Sigmoid colon (tissue), 6 donors: ENCODE measurements at regions not wholly inside any gene's neighbourhood (a gene's known extent, or its start where the extent isn't known, plus 50 kb on each side); places are given as distances from the start of the nearest gene placed in this dataset.

ENCODE experiments used
- DNase-seq: peaks from one replicate; pipeline ENCODE4 v3.0.0-alpha.2; 2019
- H3K27ac ChIP-seq, 4 donors: fragments of 200-600 bp; sonication (generic); one replicate each; pipeline ENCODE4 v1.5.1; 2016 to 2019; ENCODE audit warnings: mild to moderate bottlenecking in 1 of 4
- H3K27me3 ChIP-seq, 3 donors: fragments of 200-600 bp; sonication (generic); one replicate each; pipeline ENCODE4 v1.5.1; 2019; ENCODE audit warnings: mild to moderate bottlenecking in 1 of 3
- H3K36me3 ChIP-seq, 4 donors: fragments of 200-600 bp; sonication (generic); one replicate each; pipeline ENCODE4 v1.5.1; 2016 to 2019
- H3K4me1 ChIP-seq, 4 donors: fragments of 200-600 bp; sonication (generic); one replicate each; pipeline ENCODE4 v1.5.1; 2017 to 2019
- H3K4me3 ChIP-seq, 4 donors: fragments of 200-600 bp; sonication (generic); one replicate each; pipeline ENCODE4 v1.5.1; 2017 to 2019; ENCODE audit warnings: mild to moderate bottlenecking in 2 of 4, moderate library complexity in 1 of 4
- H3K9me3 ChIP-seq, 4 donors: fragments of 200-600 bp in 3 of 4; sonication (generic) in 3 of 4; one replicate each; pipeline versions ENCODE4 v1.5.1 to v1.6.1; 2013 to 2019
- CTCF ChIP-seq, 4 experiments: fragments of 450-650 bp in 3 of 4; fragments of 200-600 bp in 1 of 4; IDR thresholded peaks; one replicate each; pipeline ENCODE4 v1.5.1; 2016 to 2019; ENCODE audit warnings: antibody characterized with exemption in 4 of 4, mild to moderate bottlenecking in 3 of 4, moderate library complexity in 2 of 4
- EP300 ChIP-seq, 4 donors: sonication (generic); formaldehyde crosslinking; IDR thresholded peaks; one replicate each; pipeline ENCODE4 v1.6.1; 2017; ENCODE audit warnings: antibody characterized with exemption in 4 of 4
- POLR2A ChIP-seq, 2 donors: fragments of 450-650 bp; IDR thresholded peaks; one replicate each; pipeline ENCODE4 v1.6.1; 2016; ENCODE audit warnings: antibody characterized with exemption in 2 of 2, mild to moderate bottlenecking in 2 of 2, moderate library complexity in 2 of 2
- POLR2AphosphoS5 ChIP-seq, 4 donors: sonication (generic); formaldehyde crosslinking; IDR thresholded peaks; one replicate each; pipeline ENCODE4 v1.6.1; 2017; ENCODE audit warnings: antibody characterized with exemption in 4 of 4
- WGBS, 2 donors: extraction: QIAGEN DNeasy Blood & Tissue Kit; methylation state at CpG; one replicate each; pipeline ENCODE4 v1.1.7; 2013; 5-methylcytosine and 5-hydroxymethylcytosine counted together
- intact Hi-C: fragments of 100-400 bp; cut with DNase I; formaldehyde crosslinking; loops from one replicate; pipeline ENCODE4 v1.15.1; 2023
- donor health status: healthy with polysubstance abuse.
- donor health status: healthy.

DNA sequence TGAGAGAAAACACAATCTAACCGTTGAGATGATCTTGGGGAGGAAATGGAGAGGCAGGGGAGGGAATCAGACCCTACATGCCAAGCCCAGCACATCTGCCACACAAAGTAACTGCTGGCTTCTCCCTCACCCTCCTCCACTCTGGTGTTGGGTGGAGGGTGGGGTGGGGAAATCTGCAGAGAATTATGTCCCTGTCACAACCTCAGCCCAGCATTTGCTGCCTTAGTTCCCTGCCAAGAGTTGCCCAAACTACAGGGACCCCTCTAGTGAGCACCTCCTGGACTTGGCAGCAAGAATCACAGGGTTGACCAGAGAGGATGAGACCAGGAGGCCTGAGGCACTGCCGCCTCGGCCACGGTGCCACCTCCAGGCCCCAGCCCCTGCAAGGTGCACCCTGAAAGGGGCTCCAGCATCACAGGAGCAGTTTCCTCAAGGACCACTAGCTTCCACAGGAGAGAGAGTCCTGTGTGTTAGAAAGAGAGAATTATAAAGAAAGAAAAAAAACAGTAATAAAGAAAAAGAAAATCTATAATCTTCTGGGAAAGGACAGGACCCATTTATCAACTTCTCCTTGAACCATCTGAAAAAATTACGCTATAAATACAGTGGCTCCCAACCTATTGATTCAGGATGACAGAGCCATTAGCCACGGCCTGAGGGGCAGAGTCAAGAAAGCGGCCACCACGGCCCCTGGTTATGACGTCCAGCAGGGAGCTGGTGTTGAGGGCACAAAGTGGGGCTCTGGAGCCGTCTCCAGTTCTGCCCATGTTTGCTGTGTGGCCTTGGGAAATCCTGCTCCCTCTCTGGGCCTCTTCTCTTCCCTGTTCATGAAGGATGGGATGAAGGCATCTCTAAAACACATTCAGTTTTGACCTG is 451.7 kb downstream of the MATN1 start:
- intact Hi-C loops, result no loop called here
- H3K4me1 ChIP-seq, result no peaks in the 10 kb centered on the region
- WGBS, 2 donors, result 65 to 74% methylated on average over 10 of the region's 10 CpGs

GRCh38 chr1:30270461-30270860 is 452.9 kb downstream of the MATN1 start:
- Histone ChIP-seq H3K36me3 (no peaks in the 10 kb centered on the region), H3K27ac (no peak overlapping the region), H3K4me3 (no peak overlapping the region), H3K9me3 (peaks cover 0 to 3% (median 0%) of the 10 kb centered on the region in 4 donors), H3K4me1 (no peaks in the 10 kb centered on the region), H3K27me3 (peaks cover 0 to 18% (median 0%) of the 10 kb centered on the region in 3 donors)
- TF ChIP-seq POLR2A (IDR thresholded peaks at IDR 0.05) (no peak), EP300 (IDR thresholded peaks at IDR 0.05) (no peak)
- WGBS, 2 donors, result 75 to 86% methylated on average over 1 of the region's 1 CpG
- intact Hi-C loops, result no loop called here
- DNase-seq, result no peak

More for the DNA sequence above, 451.7 kb downstream of the MATN1 start:
- peaks cover 0 to 3% (median 0%) of the 10 kb centered on the region in 4 donors for H3K9me3 ChIP-seq
- TF ChIP-seq CTCF (IDR thresholded peaks at IDR 0.05) (no peak), POLR2A (IDR thresholded peaks at IDR 0.05) (no peak), POLR2AphosphoS5 (IDR thresholded peaks at IDR 0.05) (no peak), EP300 (IDR thresholded peaks at IDR 0.05) (no peak)
- peaks cover 0 to 24% (median 0%) of the 10 kb centered on the region in 3 donors for H3K27me3 ChIP-seq
- no peak overlapping the region for H3K4me3 ChIP-seq
- no peak overlapping the region for H3K27ac ChIP-seq
- DNase-seq, result no peak
- H3K36me3 ChIP-seq, result no peaks in the 10 kb centered on the region

- Histone ChIP-seq H3K36me3 (no peaks in the 10 kb centered on the region), H3K4me3 (no peak overlapping the region), H3K27me3 (peaks cover 0 to 12% (median 0%) of the 10 kb centered on the region in 3 donors), H3K4me1 (no peaks in the 10 kb centered on the region), H3K9me3 (peaks cover 0 to 2% (median 0%) of the 10 kb centered on the region in 4 donors), H3K27ac (no peak overlapping the region)
- DNase-seq, result no peak
- WGBS, 2 donors, result 51 to 67% methylated on average over 4 of the region's 4 CpGs
- TF ChIP-seq CTCF (IDR thresholded peaks at IDR 0.05) (no peak), EP300 (IDR thresholded peaks at IDR 0.05) (no peak), POLR2A (IDR thresholded peaks at IDR 0.05) (no peak), POLR2AphosphoS5 (IDR thresholded peaks at IDR 0.05) (no peak)
- intact Hi-C loops, result no loop called here
Observed at GRCh38 chr1:30268923-30269666, 454.3 kb downstream of the MATN1 start.

- TF ChIP-seq POLR2AphosphoS5 (IDR thresholded peaks at IDR 0.05) (no peak), POLR2A (IDR thresholded peaks at IDR 0.05) (no peak), CTCF (IDR thresholded peaks at IDR 0.05) (no peak), EP300 (IDR thresholded peaks at IDR 0.05) (no peak)
- intact Hi-C loops, result no loop called here
- no peaks in the 10 kb centered on the region for H3K4me1 ChIP-seq
- 64 to 75% methylated on average over 6 of the region's 6 CpGs for WGBS, 2 donors
- H3K4me3 ChIP-seq, result no peak overlapping the region
- DNase-seq, result peak; percentile 12
- no peaks in the 10 kb centered on the region for H3K9me3 ChIP-seq
- H3K27me3 ChIP-seq, result peaks cover 0 to 10% (median 0%) of the 10 kb centered on the region in 3 donors
- no peaks in the 10 kb centered on the region for H3K36me3 ChIP-seq
- no peak overlapping the region for H3K27ac ChIP-seq
Observed at GRCh38 chr1:30267856-30268255, 455.5 kb downstream of the MATN1 start.

- Histone ChIP-seq H3K27ac (no peak overlapping the region), H3K27me3 (peaks cover 0 to 6% (median 0%) of the 10 kb centered on the region in 3 donors), H3K36me3 (no peaks in the 10 kb centered on the region), H3K4me1 (no peaks in the 10 kb centered on the region), H3K4me3 (no peak overlapping the region), H3K9me3 (no peaks in the 10 kb centered on the region)
- 78 to 80% methylated on average over 4 of the region's 4 CpGs for WGBS, 2 donors
- intact Hi-C loops, result no loop called here
- TF ChIP-seq POLR2A (IDR thresholded peaks at IDR 0.05) (no peak), POLR2AphosphoS5 (IDR thresholded peaks at IDR 0.05) (no peak), CTCF (IDR thresholded peaks at IDR 0.05) (no peak), EP300 (IDR thresholded peaks at IDR 0.05) (no peak)
- peak; percentile 35 for DNase-seq
Observed at GRCh38 chr1:30267046-30267445, 456.3 kb downstream of the MATN1 start.
